ENCODE measurements at regions not wholly inside any gene's neighbourhood (a gene's known extent, or its start where the extent isn't known, plus 50 kb on each side); places are given as distances from the start of the nearest gene placed in this dataset.

GRCh38 chr6:140316966-140317365 lies 942.5 kb upstream of the CITED2 start:
- Histone ChIP-seq H3K36me3 (ENCODE audit: control insufficient read depth, insufficient read depth, low read length) (no peaks in the 10 kb centered on the region), H3K4me3 (ENCODE audit: insufficient read depth, low read depth, low read length, poor library complexity, severe bottlenecking) (no peak overlapping the region), H3K4me1 (ENCODE audit: control insufficient read depth, insufficient read depth, low read length, poor library complexity, severe bottlenecking) (no peaks in the 10 kb centered on the region), H3K27me3 (replicated peaks; ENCODE audit: control insufficient read depth, insufficient read depth, low read length, poor library complexity, severe bottlenecking) (no peaks in the 10 kb centered on the region), H3K9me3 (ENCODE audit: control insufficient read depth, low read length) (no peaks in the 10 kb centered on the region), H3K27ac (ENCODE audit: insufficient read depth, low read length, poor library complexity, severe bottlenecking) (no peak overlapping the region)
- DNase-seq: no peak

- Histone ChIP-seq H3K27me3 (replicated peaks; ENCODE audit: control insufficient read depth, insufficient read depth, low read length, poor library complexity, severe bottlenecking) (no peaks in the 10 kb centered on the region), H3K4me1 (ENCODE audit: control insufficient read depth, insufficient read depth, low read length, poor library complexity, severe bottlenecking) (no peaks in the 10 kb centered on the region), H3K27ac (ENCODE audit: insufficient read depth, low read length, poor library complexity, severe bottlenecking) (no peak overlapping the region), H3K4me3 (ENCODE audit: insufficient read depth, low read depth, low read length, poor library complexity, severe bottlenecking) (no peak overlapping the region), H3K36me3 (ENCODE audit: control insufficient read depth, insufficient read depth, low read length) (no peaks in the 10 kb centered on the region), H3K9me3 (ENCODE audit: control insufficient read depth, low read length) (no peaks in the 10 kb centered on the region)
- no peak for DNase-seq
Observed at GRCh38 chr6:140314682-140315081, 940.2 kb upstream of the CITED2 start.

- no peak overlapping the region for H3K27ac ChIP-seq (ENCODE audit: insufficient read depth, low read length, poor library complexity, severe bottlenecking)
- DNase-seq: no peak
- H3K27me3 ChIP-seq (replicated peaks; ENCODE audit: control insufficient read depth, insufficient read depth, low read length, poor library complexity, severe bottlenecking): no peaks in the 10 kb centered on the region
- H3K9me3 ChIP-seq (ENCODE audit: control insufficient read depth, low read length): no peaks in the 10 kb centered on the region
- H3K36me3 ChIP-seq (ENCODE audit: control insufficient read depth, insufficient read depth, low read length): no peaks in the 10 kb centered on the region
- H3K4me1 ChIP-seq (ENCODE audit: control insufficient read depth, insufficient read depth, low read length, poor library complexity, severe bottlenecking): no peaks in the 10 kb centered on the region
- no peak overlapping the region for H3K4me3 ChIP-seq (ENCODE audit: insufficient read depth, low read depth, low read length, poor library complexity, severe bottlenecking)
Observed at GRCh38 chr6:140311146-140311545, 936.7 kb upstream of the CITED2 start.

- no peaks in the 10 kb centered on the region for H3K36me3 ChIP-seq (ENCODE audit: control insufficient read depth, insufficient read depth, low read length)
- no peak for DNase-seq
- H3K4me3 ChIP-seq (ENCODE audit: insufficient read depth, low read depth, low read length, poor library complexity, severe bottlenecking): no peak overlapping the region
- no peaks in the 10 kb centered on the region for H3K4me1 ChIP-seq (ENCODE audit: control insufficient read depth, insufficient read depth, low read length, poor library complexity, severe bottlenecking)
- H3K27me3 ChIP-seq (replicated peaks; ENCODE audit: control insufficient read depth, insufficient read depth, low read length, poor library complexity, severe bottlenecking): no peaks in the 10 kb centered on the region
- H3K27ac ChIP-seq (ENCODE audit: insufficient read depth, low read length, poor library complexity, severe bottlenecking): no peak overlapping the region
- H3K9me3 ChIP-seq (ENCODE audit: control insufficient read depth, low read length): no peaks in the 10 kb centered on the region
Observed at GRCh38 chr6:140303218-140303949, 928.9 kb upstream of the CITED2 start.

GRCh38 chr6:140300331-140300730 lies 925.9 kb upstream of the CITED2 start:
- Histone ChIP-seq H3K4me3 (ENCODE audit: insufficient read depth, low read depth, low read length, poor library complexity, severe bottlenecking) (no peak overlapping the region), H3K36me3 (ENCODE audit: control insufficient read depth, insufficient read depth, low read length) (no peaks in the 10 kb centered on the region), H3K4me1 (ENCODE audit: control insufficient read depth, insufficient read depth, low read length, poor library complexity, severe bottlenecking) (no peaks in the 10 kb centered on the region), H3K9me3 (ENCODE audit: control insufficient read depth, low read length) (no peaks in the 10 kb centered on the region), H3K27me3 (replicated peaks; ENCODE audit: control insufficient read depth, insufficient read depth, low read length, poor library complexity, severe bottlenecking) (no peaks in the 10 kb centered on the region), H3K27ac (ENCODE audit: insufficient read depth, low read length, poor library complexity, severe bottlenecking) (no peak overlapping the region)
- no peak for DNase-seq

GRCh38 chr6:140289186-140289585 lies 914.7 kb upstream of the CITED2 start:
- Histone ChIP-seq H3K9me3 (ENCODE audit: control insufficient read depth, low read length) (no peaks in the 10 kb centered on the region), H3K27ac (ENCODE audit: insufficient read depth, low read length, poor library complexity, severe bottlenecking) (no peak overlapping the region), H3K4me3 (ENCODE audit: insufficient read depth, low read depth, low read length, poor library complexity, severe bottlenecking) (no peak overlapping the region), H3K4me1 (ENCODE audit: control insufficient read depth, insufficient read depth, low read length, poor library complexity, severe bottlenecking) (no peaks in the 10 kb centered on the region), H3K36me3 (ENCODE audit: control insufficient read depth, insufficient read depth, low read length) (no peaks in the 10 kb centered on the region), H3K27me3 (replicated peaks; ENCODE audit: control insufficient read depth, insufficient read depth, low read length, poor library complexity, severe bottlenecking) (no peaks in the 10 kb centered on the region)
- no peak for DNase-seq

- H3K27ac ChIP-seq (ENCODE audit: insufficient read depth, low read length, poor library complexity, severe bottlenecking): no peak overlapping the region
- no peaks in the 10 kb centered on the region for H3K36me3 ChIP-seq (ENCODE audit: control insufficient read depth, insufficient read depth, low read length)
- H3K27me3 ChIP-seq (replicated peaks; ENCODE audit: control insufficient read depth, insufficient read depth, low read length, poor library complexity, severe bottlenecking): no peaks in the 10 kb centered on the region
- no peak for DNase-seq
- H3K4me1 ChIP-seq (ENCODE audit: control insufficient read depth, insufficient read depth, low read length, poor library complexity, severe bottlenecking): no peaks in the 10 kb centered on the region
- H3K9me3 ChIP-seq (ENCODE audit: control insufficient read depth, low read length): no peaks in the 10 kb centered on the region
- H3K4me3 ChIP-seq (ENCODE audit: insufficient read depth, low read depth, low read length, poor library complexity, severe bottlenecking): no peak overlapping the region
Observed at GRCh38 chr6:140285998-140286690, 911.7 kb upstream of the CITED2 start.

GRCh38 chr6:140285471-140285870 lies 911.0 kb upstream of the CITED2 start:
- no peak overlapping the region for H3K4me3 ChIP-seq (ENCODE audit: insufficient read depth, low read depth, low read length, poor library complexity, severe bottlenecking)
- H3K9me3 ChIP-seq (ENCODE audit: control insufficient read depth, low read length): no peaks in the 10 kb centered on the region
- no peak for DNase-seq
- no peaks in the 10 kb centered on the region for H3K27me3 ChIP-seq (replicated peaks; ENCODE audit: control insufficient read depth, insufficient read depth, low read length, poor library complexity, severe bottlenecking)
- H3K4me1 ChIP-seq (ENCODE audit: control insufficient read depth, insufficient read depth, low read length, poor library complexity, severe bottlenecking): no peaks in the 10 kb centered on the region
- H3K27ac ChIP-seq (ENCODE audit: insufficient read depth, low read length, poor library complexity, severe bottlenecking): no peak overlapping the region
- no peaks in the 10 kb centered on the region for H3K36me3 ChIP-seq (ENCODE audit: control insufficient read depth, insufficient read depth, low read length)

GRCh38 chr6:140284871-140285270 lies 910.4 kb upstream of the CITED2 start:
- DNase-seq: no peak
- no peak overlapping the region for H3K4me3 ChIP-seq (ENCODE audit: insufficient read depth, low read depth, low read length, poor library complexity, severe bottlenecking)
- H3K27me3 ChIP-seq (replicated peaks; ENCODE audit: control insufficient read depth, insufficient read depth, low read length, poor library complexity, severe bottlenecking): no peaks in the 10 kb centered on the region
- H3K9me3 ChIP-seq (ENCODE audit: control insufficient read depth, low read length): no peaks in the 10 kb centered on the region
- no peaks in the 10 kb centered on the region for H3K4me1 ChIP-seq (ENCODE audit: control insufficient read depth, insufficient read depth, low read length, poor library complexity, severe bottlenecking)
- H3K36me3 ChIP-seq (ENCODE audit: control insufficient read depth, insufficient read depth, low read length): no peaks in the 10 kb centered on the region
- H3K27ac ChIP-seq (ENCODE audit: insufficient read depth, low read length, poor library complexity, severe bottlenecking): no peak overlapping the region

- H3K9me3 ChIP-seq (ENCODE audit: control insufficient read depth, low read length): no peaks in the 10 kb centered on the region
- no peak overlapping the region for H3K27ac ChIP-seq (ENCODE audit: insufficient read depth, low read length, poor library complexity, severe bottlenecking)
- no peaks in the 10 kb centered on the region for H3K36me3 ChIP-seq (ENCODE audit: control insufficient read depth, insufficient read depth, low read length)
- H3K27me3 ChIP-seq (replicated peaks; ENCODE audit: control insufficient read depth, insufficient read depth, low read length, poor library complexity, severe bottlenecking): no peaks in the 10 kb centered on the region
- H3K4me3 ChIP-seq (ENCODE audit: insufficient read depth, low read depth, low read length, poor library complexity, severe bottlenecking): no peak overlapping the region
- H3K4me1 ChIP-seq (ENCODE audit: control insufficient read depth, insufficient read depth, low read length, poor library complexity, severe bottlenecking): no peaks in the 10 kb centered on the region
- no peak for DNase-seq
Observed at GRCh38 chr6:140283197-140283596, 908.7 kb upstream of the CITED2 start.

All from effector memory CD4-positive, alpha-beta T cell (primary cell).